Bone marrow (tissue), 2 donors: ENCODE measurements at regions not wholly inside any gene's neighbourhood (a gene's known extent, or its start where the extent isn't known, plus 50 kb on each side); places are given as distances from the start of the nearest gene placed in this dataset.

Experiments
- DNase-seq, 2 donors: peaks; one replicate each; lab custom pipeline; 2025; lab: John Stamatoyannopoulos, UW

DNA sequence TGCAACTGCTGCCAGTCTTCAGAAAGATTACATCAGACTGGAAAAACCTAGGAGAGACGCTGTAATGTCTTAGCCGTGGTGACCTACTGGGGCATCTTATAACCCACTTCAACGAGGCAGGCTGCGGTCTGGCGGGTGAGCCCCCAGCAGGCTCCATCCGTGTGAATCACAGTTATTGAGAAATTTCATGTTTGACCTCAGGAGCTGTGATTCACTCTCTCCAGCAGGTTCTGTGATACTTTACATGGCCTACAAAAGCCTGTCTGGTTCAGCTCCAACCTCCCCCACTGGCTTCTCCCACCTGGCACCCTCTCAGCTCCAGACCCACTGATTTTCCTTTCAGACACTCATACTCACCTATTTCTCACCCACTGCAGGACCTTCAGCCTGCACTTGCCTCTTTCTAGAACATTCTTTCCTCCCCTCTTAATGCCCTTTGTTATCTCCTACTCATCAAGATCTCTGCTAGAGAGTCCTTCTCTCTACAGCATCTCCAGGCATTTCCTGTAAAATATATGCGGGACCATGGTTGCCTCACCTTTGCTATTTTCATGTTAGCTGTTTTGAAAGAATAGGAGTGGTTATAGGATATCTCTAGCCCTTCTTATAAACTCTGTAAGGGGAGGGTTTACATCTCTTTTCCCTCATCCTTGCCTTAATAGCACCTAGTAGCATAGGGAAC lies 227.9 kb downstream of the MAF start:
- no peak for DNase-seq

DNA sequence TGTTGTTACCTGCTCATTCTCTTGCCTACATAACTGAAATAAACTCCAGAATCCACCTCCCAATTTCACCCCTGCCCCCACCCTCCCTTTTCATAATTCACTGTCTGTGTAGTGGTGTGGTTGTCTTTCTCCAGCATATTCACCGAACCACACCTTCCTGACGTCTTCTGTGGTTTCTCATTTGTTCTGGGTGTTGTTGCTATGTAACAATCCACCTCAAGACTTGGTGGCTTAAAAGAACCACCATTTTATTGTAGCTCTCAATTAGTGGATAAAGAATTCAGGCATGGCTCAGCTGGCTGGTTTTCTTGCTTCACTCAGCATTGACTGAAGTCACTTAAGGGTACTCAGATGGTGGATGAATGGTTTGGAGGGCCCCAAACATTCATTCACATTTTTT lies 229.8 kb downstream of the MAF start:
- no peak for DNase-seq

DNA sequence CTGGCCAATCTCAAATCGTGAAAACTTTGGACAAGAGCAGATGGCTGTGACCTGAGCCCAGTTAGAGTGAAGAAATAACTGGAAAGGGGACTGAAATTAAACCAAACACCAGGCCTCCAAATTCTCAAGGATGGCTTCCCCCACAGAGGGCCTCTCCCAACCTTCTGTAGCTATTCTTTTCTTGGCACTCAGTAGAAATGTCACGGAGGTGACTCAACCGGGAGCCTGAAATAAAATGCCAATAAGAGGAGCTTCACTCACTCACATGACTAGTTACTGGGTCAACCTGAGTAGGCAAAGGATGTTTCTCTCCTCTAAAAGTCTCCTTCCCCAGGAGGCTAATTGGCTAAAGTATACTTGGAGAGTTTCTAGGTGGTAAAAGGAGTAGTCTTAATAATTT lies 230.7 kb downstream of the MAF start:
- no peak for DNase-seq

DNA sequence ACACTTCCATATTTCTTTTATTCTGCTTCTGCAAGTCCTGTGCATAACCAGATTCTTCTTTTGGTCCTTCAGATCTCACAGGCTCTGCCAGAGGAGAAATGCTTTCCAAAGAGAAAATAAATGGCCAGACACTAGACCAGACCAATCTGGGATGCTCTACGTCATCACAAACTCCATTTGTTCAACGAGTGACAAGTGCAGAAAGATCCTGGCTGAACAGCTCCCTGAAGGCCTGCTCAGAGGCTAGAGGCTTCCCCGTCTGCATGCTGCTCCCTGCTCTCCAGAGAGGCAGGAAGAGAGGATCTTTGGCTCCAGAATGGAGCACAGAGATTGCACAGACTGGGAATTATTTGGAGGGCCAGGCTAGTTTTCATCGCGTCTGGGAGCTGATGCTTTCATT lies 232.7 kb downstream of the MAF start:
- no peak for DNase-seq

DNA sequence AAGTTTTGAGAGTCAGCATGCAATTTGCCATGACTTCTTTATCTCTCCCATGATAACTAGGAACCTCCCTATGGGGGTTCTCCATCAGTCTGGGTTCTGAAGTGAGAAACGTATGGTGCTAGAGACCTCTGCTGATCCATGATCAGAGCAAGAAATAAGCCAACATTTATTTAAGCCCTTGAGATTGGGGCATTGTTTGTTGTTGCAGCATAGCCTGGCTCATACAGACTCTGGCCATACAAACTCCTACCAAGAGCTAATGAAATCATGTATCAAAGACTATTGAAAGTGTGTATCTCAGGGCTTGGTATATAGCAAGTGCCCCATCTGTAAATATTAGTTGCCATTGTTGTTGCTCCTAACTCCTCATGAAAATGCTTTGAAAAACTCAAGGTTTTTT lies 233.9 kb downstream of the MAF start:
- no peak for DNase-seq

DNA sequence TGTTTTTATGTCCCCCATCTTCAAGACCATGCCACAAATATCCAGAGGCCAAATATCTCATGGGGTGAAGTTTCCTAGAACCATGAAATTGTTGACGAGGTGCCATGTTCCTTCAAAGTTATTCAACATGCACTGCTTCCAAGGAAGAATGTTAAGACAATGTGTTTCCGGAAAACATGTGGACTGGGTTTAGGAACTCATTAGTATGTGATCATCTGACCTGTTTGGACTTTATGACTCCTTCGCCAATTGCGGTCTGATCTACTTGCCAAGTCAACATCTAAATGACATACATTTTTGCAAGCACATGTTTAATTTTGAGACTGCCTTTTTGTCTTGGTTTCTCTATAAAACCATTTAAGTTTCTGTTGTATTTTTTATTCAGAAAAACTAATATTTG lies 234.8 kb downstream of the MAF start:
- DNase-seq, result no peak

DNA sequence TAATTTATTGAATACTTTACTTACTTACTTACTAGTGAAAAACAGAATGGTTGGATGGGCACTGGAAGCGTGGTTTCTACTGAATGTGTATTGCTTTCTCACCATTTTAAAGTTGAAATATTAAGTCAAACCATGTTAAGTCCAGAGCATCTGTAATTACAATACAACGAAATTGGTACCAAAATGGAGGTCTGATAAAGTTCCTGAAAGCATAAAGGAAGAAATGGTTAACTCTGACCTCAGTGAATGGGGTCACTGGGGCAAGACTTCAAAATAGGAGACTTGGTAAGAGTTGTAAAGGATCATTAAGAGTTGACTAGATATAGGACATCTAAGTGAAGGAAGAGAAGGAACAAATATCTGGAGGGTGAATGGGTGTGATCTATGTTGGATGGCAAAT lies 237.1 kb downstream of the MAF start:
- no peak for DNase-seq

DNA sequence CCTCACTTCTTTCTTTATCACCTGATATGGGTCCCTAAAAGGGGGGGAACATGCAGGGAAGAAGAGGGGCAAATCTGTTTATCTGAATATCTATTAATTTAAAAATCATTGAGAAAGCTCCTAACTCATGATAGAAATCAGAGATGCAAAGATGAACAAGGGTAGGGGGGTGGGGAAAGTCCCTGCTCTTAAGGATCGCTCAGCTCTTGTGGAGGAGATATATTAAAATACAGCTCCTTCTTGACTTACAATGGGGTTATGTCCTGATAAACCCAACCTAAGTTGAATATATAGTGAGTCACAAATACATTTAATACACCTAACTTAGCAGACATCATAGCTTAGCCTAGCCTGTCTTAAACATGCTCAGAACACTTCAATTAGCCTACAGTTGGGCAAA lies 237.5 kb downstream of the MAF start:
- DNase-seq, result no peak

DNA sequence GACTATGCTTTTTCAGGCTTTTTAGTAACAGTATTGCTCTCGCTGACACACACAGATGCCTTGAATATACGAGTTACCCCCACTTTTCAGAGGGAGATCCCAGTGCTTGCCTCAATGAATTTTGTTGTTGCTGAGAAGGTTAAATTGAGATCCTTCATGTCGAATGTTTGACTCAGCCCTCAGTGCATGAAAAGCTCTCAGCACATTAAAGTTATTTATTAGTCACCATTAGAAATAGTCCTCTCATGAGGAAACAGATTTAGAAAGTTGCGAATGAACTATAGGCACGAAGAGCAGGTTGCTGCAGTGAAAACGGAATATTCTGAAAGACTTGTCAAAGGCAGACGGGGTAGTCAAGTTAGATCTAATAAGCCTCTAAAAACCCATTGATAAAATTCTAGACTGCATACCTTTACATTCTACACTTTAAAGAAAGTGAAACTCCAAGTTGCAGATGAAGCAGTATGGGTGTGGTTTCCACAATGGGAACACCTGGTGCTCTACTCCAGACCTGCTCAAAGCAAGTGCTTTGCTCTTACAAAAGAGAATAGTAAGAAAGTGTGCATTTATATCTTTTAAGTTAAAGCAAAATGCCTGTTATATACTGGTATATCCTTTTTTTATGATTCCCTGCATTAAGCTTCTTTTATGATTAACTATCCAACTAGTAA lies 238.1 kb downstream of the MAF start:
- no peak for DNase-seq

DNA sequence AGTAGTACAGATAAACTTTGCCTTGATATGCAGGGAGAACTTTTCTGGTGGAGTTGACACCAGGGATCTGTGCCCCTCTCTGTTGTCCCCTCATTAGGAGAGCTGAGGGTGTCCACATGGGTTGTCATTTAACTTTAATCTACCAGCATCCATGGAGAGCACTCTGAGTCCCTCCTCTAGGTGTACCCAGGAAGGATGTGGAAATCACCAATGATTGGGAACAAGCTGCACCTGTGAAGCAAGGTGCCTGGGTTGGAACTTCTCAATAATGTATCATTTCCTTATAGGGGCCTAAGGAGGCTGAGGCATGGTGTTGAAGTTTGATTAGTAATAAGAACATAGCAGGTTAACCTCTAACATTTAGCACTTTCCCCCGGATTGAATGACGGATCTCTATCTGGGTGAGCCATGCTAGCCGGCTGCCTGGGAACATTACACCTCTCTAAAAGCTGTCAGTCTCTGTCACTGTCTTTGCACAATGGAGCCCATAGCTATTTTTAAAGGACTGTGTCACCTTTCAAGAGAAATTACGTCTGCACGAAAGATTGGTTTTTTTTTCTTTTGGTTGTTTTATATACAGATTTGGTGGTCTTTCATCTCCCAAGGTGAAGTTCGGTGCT lies 239.3 kb downstream of the MAF start:
- DNase-seq, result no peak

DNA sequence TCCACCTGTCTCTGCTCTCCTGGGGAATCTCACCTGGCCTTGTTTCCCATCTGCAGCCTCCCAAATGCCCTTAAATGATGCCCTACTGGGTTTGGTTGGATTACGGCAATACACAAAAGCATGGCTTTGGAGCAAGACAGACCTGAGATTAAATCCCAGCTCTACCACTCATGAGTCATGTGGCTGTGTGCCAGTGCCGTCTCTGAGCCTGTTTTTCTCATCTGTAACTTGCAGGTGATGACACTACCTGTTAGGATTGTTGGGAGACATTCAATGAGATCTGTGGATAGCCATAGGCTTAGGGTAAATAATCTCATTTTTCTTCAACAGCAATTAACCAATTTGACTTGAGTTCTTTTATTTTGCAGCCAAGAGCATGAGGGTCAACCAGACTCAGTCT lies 240.3 kb downstream of the MAF start:
- no peak for DNase-seq

DNA sequence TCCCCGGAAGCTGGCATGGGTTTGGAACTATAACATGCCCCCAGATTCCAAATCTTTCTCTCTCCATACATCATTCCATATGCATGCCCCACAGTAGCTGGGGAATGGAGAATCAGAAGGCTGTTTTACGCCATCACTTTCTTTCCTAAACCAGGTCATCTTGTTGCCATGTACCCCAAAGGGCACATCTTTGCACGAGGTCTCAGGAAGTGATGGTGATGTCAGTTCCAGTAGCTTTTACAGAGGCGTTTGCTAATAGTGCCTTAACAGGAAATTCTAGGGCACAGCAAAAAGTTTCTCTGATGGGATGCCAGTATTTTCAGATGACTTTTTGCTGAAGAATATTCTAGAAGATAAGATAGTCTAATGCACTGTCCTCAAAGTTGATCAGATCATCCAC lies 241.5 kb downstream of the MAF start:
- no peak for DNase-seq

DNA sequence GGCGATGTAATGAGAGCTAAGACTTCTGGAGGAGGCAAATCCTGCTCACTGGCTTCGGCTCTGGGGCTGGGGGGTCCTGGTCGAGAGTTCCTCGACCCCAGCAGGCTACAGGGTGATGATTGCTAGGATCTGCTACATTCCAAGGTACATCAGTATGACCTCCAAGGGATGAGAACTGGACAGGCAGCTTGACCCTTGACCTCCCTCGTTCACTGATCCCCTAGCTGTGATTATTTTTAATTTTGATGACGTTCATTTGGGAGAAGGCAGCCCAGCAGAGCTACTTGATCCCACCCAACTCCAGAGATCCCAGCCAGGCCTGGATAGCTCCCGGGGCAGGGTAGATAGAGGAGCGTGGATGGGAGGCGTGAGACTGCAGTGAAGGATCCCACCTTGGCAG lies 242.3 kb downstream of the MAF start:
- DNase-seq, result no peak

DNA sequence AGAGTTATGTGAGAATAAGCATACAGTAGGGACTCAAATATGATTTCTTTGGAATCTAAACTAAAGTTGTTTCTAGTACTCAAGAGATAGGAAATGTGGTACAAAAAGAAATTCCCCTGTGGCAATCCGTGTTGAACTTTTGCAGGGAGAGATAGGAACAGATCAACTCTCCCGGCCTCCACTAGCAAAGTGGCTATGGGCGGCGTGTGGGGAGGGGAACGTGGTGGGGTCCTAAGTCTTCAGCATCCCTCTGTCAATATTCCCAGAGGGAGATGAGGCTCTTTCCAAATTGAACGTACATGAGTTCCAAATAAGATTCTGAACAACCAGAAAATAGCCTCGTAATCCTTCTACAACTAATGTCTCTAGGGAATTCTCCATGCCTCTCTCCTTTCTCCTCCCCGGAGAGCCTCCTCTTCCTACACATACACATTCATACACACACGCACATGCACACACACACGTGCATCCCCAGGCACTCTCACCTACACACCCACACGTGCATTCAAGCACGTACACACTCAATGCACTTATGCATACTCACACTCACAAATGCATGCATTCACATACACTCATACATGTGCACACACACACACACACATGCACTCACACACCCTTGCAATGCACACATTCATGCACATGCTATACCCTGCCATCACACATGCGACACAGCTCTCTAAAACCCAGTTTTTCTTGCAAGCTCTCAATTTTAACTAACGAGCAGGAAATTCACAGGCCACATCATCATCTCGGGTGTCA lies 244.8 kb downstream of the MAF start:
- no peak for DNase-seq

DNA sequence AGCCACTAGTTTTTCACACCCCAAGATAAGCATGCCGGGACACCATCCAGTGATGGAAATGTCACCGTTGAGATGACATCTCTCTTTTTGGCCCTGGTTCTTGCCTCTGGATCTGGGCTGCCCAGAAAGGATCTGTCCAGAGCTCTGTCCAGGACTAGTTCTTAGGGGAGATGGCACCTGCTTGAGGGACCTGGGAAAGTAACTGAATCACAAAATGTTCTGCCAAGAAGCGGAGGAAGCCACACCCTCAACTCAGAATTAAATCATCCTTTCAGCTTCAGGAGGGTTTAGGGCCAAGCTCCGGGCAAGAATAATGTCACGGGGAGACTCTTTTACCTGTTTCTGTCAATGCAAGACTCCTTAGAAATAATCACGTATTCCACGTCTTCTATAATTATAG lies 248.6 kb downstream of the MAF start:
- DNase-seq, result no peak

DNA sequence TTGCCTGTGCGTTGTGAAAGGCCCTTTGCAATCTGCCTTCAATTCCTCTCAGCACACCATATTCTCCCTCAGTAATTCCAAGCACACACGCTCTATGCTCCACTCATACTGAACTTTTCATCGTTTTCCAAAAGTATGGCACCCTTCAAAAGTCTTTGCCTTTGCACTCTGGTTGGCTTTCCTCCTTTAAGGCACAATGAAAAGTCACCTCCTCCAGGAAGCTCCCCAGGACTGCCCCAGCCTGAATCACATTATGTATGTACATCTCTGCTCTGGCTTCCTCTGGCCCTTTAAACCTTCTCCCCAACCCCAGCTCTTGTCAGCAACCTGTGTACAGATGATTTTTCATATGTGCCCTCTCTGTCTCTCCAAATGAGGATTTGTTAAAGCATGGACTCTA lies 250.7 kb downstream of the MAF start:
- no peak for DNase-seq

DNA sequence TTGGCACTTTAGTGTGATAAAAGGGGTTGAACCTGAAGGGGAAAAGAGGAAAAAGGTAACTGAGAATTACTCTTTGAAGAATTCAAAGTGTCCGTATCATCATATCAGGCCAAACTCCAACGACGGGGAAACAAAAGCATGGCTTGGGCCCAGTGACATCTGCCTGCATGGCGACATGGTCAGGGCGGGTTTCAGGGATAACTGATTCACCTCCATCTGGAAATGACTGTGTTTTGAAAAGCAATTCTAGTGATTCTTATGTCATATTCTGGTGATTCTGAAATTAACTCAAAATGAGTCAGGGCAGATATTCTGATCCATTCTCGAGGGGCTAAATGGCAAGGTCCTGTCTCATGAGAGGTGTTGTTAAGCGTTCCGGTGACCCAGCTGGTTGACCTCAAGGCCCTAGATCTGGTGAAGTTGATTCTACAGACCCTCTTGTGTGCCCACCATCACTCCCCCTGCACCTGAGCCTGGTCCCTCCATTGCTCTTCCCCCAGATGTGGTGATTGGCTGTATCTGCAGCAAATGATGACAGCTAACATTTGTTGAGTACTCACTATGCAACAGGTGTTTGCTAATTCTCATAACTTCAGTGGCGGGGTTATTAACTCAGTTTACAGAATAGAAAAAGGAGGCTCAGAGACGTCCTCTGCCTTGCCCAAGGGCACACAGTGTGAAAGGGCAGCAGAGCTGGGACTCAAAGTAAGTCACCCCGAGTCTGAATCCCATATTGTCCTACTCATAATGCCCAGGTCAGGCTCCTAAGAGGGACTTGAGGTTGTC lies 251.8 kb downstream of the MAF start:
- no peak for DNase-seq

DNA sequence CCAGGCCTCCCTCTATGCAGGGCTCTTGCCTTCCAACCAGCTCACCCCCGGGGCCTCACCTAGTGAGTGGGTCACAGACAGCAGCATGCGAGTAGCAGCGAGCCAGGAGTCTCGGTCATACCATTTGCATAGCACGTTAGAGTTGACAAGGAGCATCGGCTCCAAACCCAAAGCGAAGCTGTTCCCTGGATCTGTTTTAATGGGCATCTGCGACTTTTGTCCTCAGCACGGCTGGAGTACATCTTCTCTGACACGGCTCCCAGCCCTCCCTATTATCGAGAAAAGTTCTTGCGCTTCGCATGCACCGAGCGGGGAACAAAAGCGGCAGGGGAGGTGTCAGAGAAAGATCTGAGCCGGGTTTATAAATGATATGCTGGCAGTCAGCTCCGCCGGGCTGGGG lies 253.3 kb downstream of the MAF start:
- DNase-seq, result no peak

DNA sequence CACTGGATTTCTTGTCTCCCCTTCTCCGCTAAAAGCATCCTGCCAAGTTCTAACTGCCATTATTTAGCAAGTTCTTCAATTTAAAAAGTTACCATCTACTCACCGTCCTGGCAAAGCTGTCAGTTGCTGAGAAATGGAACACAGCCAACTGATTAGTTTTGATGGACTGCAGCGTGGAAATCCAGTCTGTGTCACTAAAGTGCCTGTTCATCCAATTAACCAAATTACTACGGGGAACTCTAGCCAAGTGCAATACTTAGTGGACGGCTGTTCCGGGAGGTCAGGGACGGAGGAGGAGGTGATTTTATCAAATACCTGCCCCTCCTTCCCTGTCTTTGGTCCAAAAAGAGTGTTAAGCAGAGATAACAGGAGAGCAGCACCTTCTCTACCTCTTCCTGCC lies 260.7 kb downstream of the MAF start:
- DNase-seq, result no peak

DNA sequence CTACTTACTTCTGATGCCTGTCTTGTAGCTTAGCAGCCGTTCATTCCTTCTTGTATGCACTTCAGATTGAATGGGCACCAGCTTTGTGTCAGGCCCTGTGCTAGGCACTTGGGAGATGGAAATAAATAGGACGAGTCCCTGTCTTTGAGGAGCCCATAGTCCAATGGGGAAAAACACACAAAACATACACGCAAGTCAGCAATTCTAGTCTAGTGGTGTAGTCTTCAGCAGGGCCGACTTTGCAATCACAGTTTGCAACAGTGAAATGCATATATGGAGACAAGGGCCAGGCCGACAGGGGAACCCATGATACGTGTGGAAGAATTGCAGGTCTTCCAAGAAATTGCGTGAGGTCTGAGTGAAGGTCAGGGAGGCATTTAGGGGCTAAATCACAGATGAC lies 262.6 kb downstream of the MAF start:
- no peak for DNase-seq

DNA sequence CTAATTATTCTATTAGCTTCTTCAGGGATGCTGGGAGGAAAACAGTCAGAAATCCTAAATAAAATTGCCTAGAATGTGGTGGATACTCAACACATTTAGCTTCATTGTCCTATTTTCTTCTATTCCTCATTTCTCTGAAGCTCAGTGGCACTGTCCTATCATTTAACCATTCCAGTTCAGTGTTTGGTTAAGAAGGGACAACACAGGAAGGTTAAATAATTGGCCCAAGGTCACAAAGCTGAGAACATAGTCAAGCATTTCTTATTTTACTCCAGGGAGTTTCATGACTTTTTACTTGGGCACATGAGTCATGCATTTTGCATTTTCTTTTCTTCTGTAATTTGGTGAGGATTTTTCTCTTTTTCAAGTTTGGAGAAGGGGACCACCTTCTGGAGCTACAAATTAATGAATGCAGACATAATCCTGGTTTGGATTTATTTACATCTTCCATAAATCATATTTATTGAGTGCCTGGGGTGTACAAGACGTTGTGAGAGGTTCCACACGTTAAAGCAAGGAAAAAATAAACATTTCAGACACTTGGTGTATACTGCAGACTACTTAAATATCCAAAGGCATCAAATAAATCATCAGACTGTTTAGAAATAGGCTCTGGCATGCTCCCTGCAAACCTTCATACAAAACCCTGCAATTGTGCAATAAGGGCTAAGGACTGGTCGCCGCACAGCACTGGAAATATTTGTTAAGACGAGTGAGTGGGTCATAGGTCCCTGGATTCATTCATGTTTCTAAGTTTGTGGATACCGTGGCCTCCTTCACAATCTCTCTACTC lies 263.9 kb downstream of the MAF start:
- DNase-seq, result no peak
